ENCODE measurements at regions not wholly inside any gene's neighbourhood (a gene's known extent, or its start where the extent isn't known, plus 50 kb on each side); places are given as distances from the start of the nearest gene placed in this dataset.

GRCh38 chr4:72715299-72715698 is 146.3 kb upstream of the ADAMTS3 start:
- TF ChIP-seq POLR2A (IDR thresholded peaks at IDR 0.05) (no peak), CTCF (IDR thresholded peaks at IDR 0.05) (no peak), EP300 (IDR thresholded peaks at IDR 0.05) (no peak), POLR2AphosphoS5 (IDR thresholded peaks at IDR 0.05) (no peak)

Data from stomach (tissue), 4 donors.